ENCODE measurements at regions not wholly inside any gene's neighbourhood (a gene's known extent, or its start where the extent isn't known, plus 50 kb on each side); places are given as distances from the start of the nearest gene placed in this dataset.

DNA sequence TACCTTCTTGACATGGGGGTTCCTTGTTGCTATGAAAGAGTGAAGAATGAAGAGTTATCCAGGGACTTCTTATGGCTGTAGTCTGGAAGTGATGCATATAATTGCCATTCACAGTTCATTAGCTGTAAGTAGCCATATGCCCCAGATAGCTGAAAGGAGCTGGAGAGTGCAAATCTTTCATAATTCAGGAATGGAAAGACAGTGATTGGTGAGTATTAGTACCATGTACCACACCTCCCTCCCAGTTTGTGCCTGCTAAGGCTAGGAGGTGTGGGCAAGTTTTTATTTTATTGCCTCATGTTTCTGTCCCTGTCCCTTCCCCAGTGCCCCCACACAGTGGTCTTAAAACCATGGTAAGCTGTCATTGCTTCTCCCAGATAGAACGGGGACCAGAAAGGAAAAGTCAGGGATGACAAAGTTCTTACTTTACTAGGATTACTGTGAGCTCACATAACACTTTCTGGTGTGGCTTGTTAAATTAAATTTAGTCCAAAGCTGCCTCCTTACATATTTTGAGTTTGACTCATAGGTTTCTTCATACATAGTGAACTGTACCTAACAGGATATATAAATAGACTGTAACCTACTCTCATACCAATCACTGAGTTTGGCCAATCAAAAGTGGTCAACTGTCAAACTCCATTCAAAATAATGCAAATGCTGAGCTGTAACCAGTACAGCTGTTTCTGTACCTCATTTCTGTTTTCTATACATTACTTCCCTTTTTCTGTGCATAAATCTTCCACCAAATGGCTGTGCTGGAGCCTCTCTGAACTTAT, 119.4 kb downstream of the RFPL4B start:
- TF ChIP-seq GATA1 (IDR thresholded peaks at IDR 0.05; ENCODE audit: low read depth, low read length) (no peak), POLR2A (IDR thresholded peaks at IDR 0.05; ENCODE audit: low read length) (no peak)
